HEK293 (cell line): ENCODE measurements at regions not wholly inside any gene's neighbourhood (a gene's known extent, or its start where the extent isn't known, plus 50 kb on each side); places are given as distances from the start of the nearest gene placed in this dataset.

Experiments used
- KLF7 ChIP-seq: fragments of 450-650 bp; formaldehyde crosslinking; IDR thresholded peaks from 2 replicates; pipeline ENCODE4 v1.5.1; 2016; ENCODE audit warnings: missing biosample characterization, missing genetic modification characterization, borderline replicate concordance
- TCF7L2 ChIP-seq: IDR thresholded peaks from 2 replicates; pipeline ENCODE4 v1.6.1; 2011; ENCODE audit warnings: low read depth, mild to moderate bottlenecking, inconsistent platforms, low read length, moderate library complexity, borderline replicate concordance
- YY1 ChIP-seq: fragments of 450-650 bp; formaldehyde crosslinking; IDR thresholded peaks from 2 replicates; pipeline ENCODE4 v1.5.1; 2018; ENCODE audit warnings: missing biosample characterization, missing genetic modification characterization
- ZNF146 ChIP-seq: fragments of 450-650 bp; formaldehyde crosslinking; IDR thresholded peaks from 2 replicates; pipeline ENCODE4 v1.5.1; 2016; ENCODE audit warnings: missing biosample characterization, missing genetic modification characterization
- ZNF239 ChIP-seq: fragments of 450-650 bp; formaldehyde crosslinking; IDR thresholded peaks from 2 replicates; pipeline ENCODE4 v1.5.1; 2016; ENCODE audit warnings: missing biosample characterization, missing genetic modification characterization
- ZNF24 ChIP-seq: fragments of 450-650 bp; formaldehyde crosslinking; IDR thresholded peaks from 2 replicates; pipeline ENCODE4 v1.5.1; 2016; ENCODE audit warnings: missing biosample characterization, missing genetic modification characterization
- ZNF324 ChIP-seq: fragments of 450-650 bp; formaldehyde crosslinking; IDR thresholded peaks from 2 replicates; pipeline ENCODE4 v1.5.1; 2016; ENCODE audit warnings: missing biosample characterization, missing genetic modification characterization
- ZNF473 ChIP-seq: fragments of 450-650 bp; formaldehyde crosslinking; IDR thresholded peaks from 2 replicates; pipeline ENCODE4 v1.5.1; 2017; ENCODE audit warnings: missing biosample characterization, missing genetic modification characterization
- TF ChIP-seq, protein P1 (sequence below): fragments of 450-650 bp; formaldehyde crosslinking; IDR thresholded peaks from 2 replicates; pipeline ENCODE4 v1.5.1; 2017; ENCODE audit warnings: missing biosample characterization, missing genetic modification characterization
- TF ChIP-seq, protein P2 (sequence below): fragments of 450-650 bp; formaldehyde crosslinking; IDR thresholded peaks from 2 replicates; pipeline ENCODE4 v1.5.1; 2016; ENCODE audit warnings: missing biosample characterization, missing genetic modification characterization
- TF ChIP-seq, protein P3 (sequence below): fragments of 450-650 bp; formaldehyde crosslinking; optimal IDR thresholded peaks from 2 replicates; pipeline ENCODE3; 2016; ENCODE audit warnings: missing biosample characterization, mild to moderate bottlenecking, missing genetic modification characterization
- TF ChIP-seq, protein P4 (sequence below): fragments of 450-650 bp; formaldehyde crosslinking; IDR thresholded peaks from 2 replicates; pipeline ENCODE4 v1.5.1; 2017; ENCODE audit warnings: missing biosample characterization, missing genetic modification characterization
- TF ChIP-seq, protein P5 (sequence below): fragments of 450-650 bp; formaldehyde crosslinking; IDR thresholded peaks from 2 replicates; pipeline ENCODE4 v1.5.1; 2016; ENCODE audit warnings: missing biosample characterization, missing genetic modification characterization

DNA sequence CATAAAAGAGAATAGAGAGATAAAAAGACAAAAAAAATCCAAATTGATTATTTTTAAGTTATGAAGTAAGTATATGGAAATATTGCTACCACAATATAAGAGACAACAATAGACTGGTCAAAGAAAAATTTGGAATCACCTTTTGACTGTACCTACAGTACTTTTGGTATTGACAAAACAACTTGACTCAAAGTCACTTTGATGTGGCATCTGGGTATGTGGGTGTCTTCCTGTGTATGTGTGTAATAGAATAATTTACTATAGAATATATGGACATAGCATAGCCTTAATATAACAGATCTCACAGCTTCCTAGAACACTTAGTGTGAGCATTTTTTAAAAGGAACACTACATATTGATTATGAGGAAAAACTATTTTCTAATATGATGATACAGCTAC is 1016.2 kb upstream of the PCDH20 start:
- TF ChIP-seq, protein P1, sequence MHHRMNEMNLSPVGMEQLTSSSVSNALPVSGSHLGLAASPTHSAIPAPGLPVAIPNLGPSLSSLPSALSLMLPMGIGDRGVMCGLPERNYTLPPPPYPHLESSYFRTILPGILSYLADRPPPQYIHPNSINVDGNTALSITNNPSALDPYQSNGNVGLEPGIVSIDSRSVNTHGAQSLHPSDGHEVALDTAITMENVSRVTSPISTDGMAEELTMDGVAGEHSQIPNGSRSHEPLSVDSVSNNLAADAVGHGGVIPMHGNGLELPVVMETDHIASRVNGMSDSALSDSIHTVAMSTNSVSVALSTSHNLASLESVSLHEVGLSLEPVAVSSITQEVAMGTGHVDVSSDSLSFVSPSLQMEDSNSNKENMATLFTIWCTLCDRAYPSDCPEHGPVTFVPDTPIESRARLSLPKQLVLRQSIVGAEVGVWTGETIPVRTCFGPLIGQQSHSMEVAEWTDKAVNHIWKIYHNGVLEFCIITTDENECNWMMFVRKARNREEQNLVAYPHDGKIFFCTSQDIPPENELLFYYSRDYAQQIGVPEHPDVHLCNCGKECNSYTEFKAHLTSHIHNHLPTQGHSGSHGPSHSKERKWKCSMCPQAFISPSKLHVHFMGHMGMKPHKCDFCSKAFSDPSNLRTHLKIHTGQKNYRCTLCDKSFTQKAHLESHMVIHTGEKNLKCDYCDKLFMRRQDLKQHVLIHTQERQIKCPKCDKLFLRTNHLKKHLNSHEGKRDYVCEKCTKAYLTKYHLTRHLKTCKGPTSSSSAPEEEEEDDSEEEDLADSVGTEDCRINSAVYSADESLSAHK (tag by site-specific recombination) = no peak
- TF ChIP-seq, protein P2, sequence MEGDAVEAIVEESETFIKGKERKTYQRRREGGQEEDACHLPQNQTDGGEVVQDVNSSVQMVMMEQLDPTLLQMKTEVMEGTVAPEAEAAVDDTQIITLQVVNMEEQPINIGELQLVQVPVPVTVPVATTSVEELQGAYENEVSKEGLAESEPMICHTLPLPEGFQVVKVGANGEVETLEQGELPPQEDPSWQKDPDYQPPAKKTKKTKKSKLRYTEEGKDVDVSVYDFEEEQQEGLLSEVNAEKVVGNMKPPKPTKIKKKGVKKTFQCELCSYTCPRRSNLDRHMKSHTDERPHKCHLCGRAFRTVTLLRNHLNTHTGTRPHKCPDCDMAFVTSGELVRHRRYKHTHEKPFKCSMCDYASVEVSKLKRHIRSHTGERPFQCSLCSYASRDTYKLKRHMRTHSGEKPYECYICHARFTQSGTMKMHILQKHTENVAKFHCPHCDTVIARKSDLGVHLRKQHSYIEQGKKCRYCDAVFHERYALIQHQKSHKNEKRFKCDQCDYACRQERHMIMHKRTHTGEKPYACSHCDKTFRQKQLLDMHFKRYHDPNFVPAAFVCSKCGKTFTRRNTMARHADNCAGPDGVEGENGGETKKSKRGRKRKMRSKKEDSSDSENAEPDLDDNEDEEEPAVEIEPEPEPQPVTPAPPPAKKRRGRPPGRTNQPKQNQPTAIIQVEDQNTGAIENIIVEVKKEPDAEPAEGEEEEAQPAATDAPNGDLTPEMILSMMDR (tag by site-specific recombination) = no peak
- TF ChIP-seq ZNF324 (tag by site-specific recombination) (no peak), KLF7 (tag by site-specific recombination) (no peak), ZNF24 (no peak), TCF7L2 (no peak), ZNF146 (no peak), YY1 (tag by site-specific recombination) (no peak), ZNF239 (no peak), ZNF473 (tag by site-specific recombination) (no peak)
- TF ChIP-seq, protein P3, sequence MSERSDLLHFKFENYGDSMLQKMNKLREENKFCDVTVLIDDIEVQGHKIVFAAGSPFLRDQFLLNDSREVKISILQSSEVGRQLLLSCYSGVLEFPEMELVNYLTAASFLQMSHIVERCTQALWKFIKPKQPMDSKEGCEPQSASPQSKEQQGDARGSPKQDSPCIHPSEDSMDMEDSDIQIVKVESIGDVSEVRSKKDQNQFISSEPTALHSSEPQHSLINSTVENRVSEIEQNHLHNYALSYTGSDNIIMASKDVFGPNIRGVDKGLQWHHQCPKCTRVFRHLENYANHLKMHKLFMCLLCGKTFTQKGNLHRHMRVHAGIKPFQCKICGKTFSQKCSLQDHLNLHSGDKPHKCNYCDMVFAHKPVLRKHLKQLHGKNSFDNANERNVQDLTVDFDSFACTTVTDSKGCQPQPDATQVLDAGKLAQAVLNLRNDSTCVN (tag by site-specific recombination) = no peak
- TF ChIP-seq, protein P4, sequence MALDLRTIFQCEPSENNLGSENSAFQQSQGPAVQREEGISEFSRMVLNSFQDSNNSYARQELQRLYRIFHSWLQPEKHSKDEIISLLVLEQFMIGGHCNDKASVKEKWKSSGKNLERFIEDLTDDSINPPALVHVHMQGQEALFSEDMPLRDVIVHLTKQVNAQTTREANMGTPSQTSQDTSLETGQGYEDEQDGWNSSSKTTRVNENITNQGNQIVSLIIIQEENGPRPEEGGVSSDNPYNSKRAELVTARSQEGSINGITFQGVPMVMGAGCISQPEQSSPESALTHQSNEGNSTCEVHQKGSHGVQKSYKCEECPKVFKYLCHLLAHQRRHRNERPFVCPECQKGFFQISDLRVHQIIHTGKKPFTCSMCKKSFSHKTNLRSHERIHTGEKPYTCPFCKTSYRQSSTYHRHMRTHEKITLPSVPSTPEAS (tag by site-specific recombination) = no peak
- TF ChIP-seq, protein P5, sequence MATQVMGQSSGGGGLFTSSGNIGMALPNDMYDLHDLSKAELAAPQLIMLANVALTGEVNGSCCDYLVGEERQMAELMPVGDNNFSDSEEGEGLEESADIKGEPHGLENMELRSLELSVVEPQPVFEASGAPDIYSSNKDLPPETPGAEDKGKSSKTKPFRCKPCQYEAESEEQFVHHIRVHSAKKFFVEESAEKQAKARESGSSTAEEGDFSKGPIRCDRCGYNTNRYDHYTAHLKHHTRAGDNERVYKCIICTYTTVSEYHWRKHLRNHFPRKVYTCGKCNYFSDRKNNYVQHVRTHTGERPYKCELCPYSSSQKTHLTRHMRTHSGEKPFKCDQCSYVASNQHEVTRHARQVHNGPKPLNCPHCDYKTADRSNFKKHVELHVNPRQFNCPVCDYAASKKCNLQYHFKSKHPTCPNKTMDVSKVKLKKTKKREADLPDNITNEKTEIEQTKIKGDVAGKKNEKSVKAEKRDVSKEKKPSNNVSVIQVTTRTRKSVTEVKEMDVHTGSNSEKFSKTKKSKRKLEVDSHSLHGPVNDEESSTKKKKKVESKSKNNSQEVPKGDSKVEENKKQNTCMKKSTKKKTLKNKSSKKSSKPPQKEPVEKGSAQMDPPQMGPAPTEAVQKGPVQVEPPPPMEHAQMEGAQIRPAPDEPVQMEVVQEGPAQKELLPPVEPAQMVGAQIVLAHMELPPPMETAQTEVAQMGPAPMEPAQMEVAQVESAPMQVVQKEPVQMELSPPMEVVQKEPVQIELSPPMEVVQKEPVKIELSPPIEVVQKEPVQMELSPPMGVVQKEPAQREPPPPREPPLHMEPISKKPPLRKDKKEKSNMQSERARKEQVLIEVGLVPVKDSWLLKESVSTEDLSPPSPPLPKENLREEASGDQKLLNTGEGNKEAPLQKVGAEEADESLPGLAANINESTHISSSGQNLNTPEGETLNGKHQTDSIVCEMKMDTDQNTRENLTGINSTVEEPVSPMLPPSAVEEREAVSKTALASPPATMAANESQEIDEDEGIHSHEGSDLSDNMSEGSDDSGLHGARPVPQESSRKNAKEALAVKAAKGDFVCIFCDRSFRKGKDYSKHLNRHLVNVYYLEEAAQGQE (tag by site-specific recombination) = no peak
